ENCODE measurements at regions not wholly inside any gene's neighbourhood (a gene's known extent, or its start where the extent isn't known, plus 50 kb on each side); places are given as distances from the start of the nearest gene placed in this dataset.

- WGBS (ENCODE audit: extremely low coverage, insufficient read length, low lambda C conversion rate), result no CpG with 5 or more reads among the region's 1 CpG
These were observed 1068.9 kb downstream of the NXPH1 start for GRCh38 chr7:9502269-9502668.

More at GRCh38 chr7:9502269-9502668, 1068.9 kb downstream of the NXPH1 start:
- Histone ChIP-seq H3K23ac (ENCODE audit: insufficient read length, low read depth, low read length) (no peak overlapping the region), H2BK12ac (ENCODE audit: insufficient read length, low read depth, low read length) (no peak overlapping the region), H3T11ph (ENCODE audit: low read length) (no peak overlapping the region), H3K4ac (ENCODE audit: low read depth, low read length) (no peak overlapping the region), H3K56ac (ENCODE audit: insufficient read length, low read depth, low read length) (no peak overlapping the region), H4K91ac (ENCODE audit: insufficient read length, low read depth, low read length) (no peak overlapping the region), H4K8ac (replicated peaks; ENCODE audit: insufficient read length, low read depth, low read length) (no peak overlapping the region), H2BK20ac (ENCODE audit: low read depth, low read length, poor library complexity, severe bottlenecking) (no peak overlapping the region), H3K79me2 (ENCODE audit: insufficient read depth, low read length) (no peaks in the 10 kb centered on the region), H2BK120ac (ENCODE audit: low read depth, low read length, poor library complexity, severe bottlenecking) (no peak overlapping the region), H4K5ac (ENCODE audit: insufficient read length, low read depth, low read length) (no peak overlapping the region), H3K27ac (ENCODE audit: insufficient read length, low read depth, low read length) (no peak overlapping the region), H3K79me1 (ENCODE audit: insufficient read depth, low read depth, low read length, poor library complexity, severe bottlenecking) (no peaks in the 10 kb centered on the region), H3K4me1 (ENCODE audit: insufficient read depth, low read length) (no peaks in the 10 kb centered on the region), H4K20me1 (ENCODE audit: control insufficient read depth, insufficient read depth, insufficient read length) (no peaks in the 10 kb centered on the region), H3K27me3 (ENCODE audit: insufficient read depth, low read length) (no peaks in the 10 kb centered on the region), H3K14ac (ENCODE audit: insufficient read depth, low read length) (no peak overlapping the region), H2AK5ac (ENCODE audit: insufficient read length, low read length) (no peak overlapping the region), H2BK5ac (ENCODE audit: insufficient read length, low read length) (no peak overlapping the region), H3K9ac (ENCODE audit: extremely low read depth, insufficient read length, low read length) (no peak overlapping the region), H3K18ac (ENCODE audit: insufficient read length, low read depth, low read length) (no peak overlapping the region), H2BK15ac (ENCODE audit: low read depth, low read length) (no peak overlapping the region), H3K9me3 (ENCODE audit: control insufficient read depth, low read depth, low read length) (no peaks in the 10 kb centered on the region), H3K4me2 (ENCODE audit: insufficient read depth, insufficient read length, low read length) (no peak overlapping the region), H3K23me2 (ENCODE audit: insufficient read length, low read depth, low read length, poor library complexity, severe bottlenecking) (no peaks in the 10 kb centered on the region), H2AFZ (ENCODE audit: low read length) (no peak overlapping the region)
- no peaks in the 10 kb centered on the region for H3K9me3 Mint-ChIP-seq
- no peak overlapping the region for H3K4me3 Mint-ChIP-seq
- H3K27ac Mint-ChIP-seq, result no peak overlapping the region
- peaks cover 0 to 3% of the 10 kb centered on the region in 2 experiments; a peak in 1 of 4 replicates for H3K4me1 Mint-ChIP-seq
- DNase-seq, result no peak
- H3K36me3 Mint-ChIP-seq (ENCODE audit: insufficient read depth in 1 of 3, low read depth in 3 of 3), result no peaks in the 10 kb centered on the region
- TF ChIP-seq, protein P1, sequence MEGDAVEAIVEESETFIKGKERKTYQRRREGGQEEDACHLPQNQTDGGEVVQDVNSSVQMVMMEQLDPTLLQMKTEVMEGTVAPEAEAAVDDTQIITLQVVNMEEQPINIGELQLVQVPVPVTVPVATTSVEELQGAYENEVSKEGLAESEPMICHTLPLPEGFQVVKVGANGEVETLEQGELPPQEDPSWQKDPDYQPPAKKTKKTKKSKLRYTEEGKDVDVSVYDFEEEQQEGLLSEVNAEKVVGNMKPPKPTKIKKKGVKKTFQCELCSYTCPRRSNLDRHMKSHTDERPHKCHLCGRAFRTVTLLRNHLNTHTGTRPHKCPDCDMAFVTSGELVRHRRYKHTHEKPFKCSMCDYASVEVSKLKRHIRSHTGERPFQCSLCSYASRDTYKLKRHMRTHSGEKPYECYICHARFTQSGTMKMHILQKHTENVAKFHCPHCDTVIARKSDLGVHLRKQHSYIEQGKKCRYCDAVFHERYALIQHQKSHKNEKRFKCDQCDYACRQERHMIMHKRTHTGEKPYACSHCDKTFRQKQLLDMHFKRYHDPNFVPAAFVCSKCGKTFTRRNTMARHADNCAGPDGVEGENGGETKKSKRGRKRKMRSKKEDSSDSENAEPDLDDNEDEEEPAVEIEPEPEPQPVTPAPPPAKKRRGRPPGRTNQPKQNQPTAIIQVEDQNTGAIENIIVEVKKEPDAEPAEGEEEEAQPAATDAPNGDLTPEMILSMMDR (conservative IDR thresholded peaks at IDR 0.05), result no peak
- H3K27me3 Mint-ChIP-seq (ENCODE audit: low read depth), result no peaks in the 10 kb centered on the region

Measured in H9 (cell line).